ENCODE measurements at regions not wholly inside any gene's neighbourhood (a gene's known extent, or its start where the extent isn't known, plus 50 kb on each side); places are given as distances from the start of the nearest gene placed in this dataset.

DNA sequence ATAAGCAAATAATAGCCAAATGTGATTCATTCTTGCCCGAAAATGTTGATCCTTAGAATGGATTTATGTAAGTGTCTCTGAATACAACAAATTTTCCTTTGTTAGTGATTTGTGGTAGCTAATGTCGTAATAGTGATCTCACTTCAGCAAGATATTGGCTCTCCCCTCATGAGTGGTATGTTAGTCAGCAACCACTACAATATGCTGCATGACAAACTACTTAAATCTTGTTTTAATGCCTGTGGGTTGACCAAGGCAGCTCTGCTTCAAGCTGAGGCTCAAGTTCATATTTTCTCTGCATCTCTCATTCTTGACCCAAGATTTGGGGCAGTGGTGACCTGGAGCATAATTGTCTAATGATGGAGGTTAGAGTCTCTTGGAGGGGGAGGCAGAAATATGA lies 49.8 kb upstream of the GALNT15 start:
- no peak for DNase-seq (ENCODE audit: low read depth, low spot score)
- 0 out of 2 replicates have a peak, but pooled peaks cover 3% of the 10 kb centered on the region for H3K9me3 ChIP-seq (ENCODE audit: insufficient read depth, low read length)

More for the DNA sequence above, 49.8 kb upstream of the GALNT15 start:
- H3K27me3 ChIP-seq (ENCODE audit: insufficient read depth, insufficient read length), result no peaks in the 10 kb centered on the region
- H3K4me3 ChIP-seq (ENCODE audit: insufficient read length, low read depth), result no peak overlapping the region
- no peak overlapping the region for H3K9ac ChIP-seq (ENCODE audit: insufficient read length, low read depth)
- no peaks in the 10 kb centered on the region for H3K4me1 ChIP-seq (ENCODE audit: insufficient read depth, insufficient read length)
- no peaks in the 10 kb centered on the region for H3K36me3 ChIP-seq (ENCODE audit: insufficient read depth, insufficient read length, low read length)
- TF ChIP-seq YY1 (IDR thresholded peaks at IDR 0.05; ENCODE audit: insufficient read depth, insufficient read length), result no peak
- TF ChIP-seq SUZ12 (IDR thresholded peaks at IDR 0.05; ENCODE audit: extremely low read depth, insufficient read depth, insufficient read length), result no peak
- TF ChIP-seq ZNF274 (IDR thresholded peaks at IDR 0.05; ENCODE audit: low read depth, low read length), result no peak
